HS-27A (cell line): ENCODE measurements at regions not wholly inside any gene's neighbourhood (a gene's known extent, or its start where the extent isn't known, plus 50 kb on each side); places are given as distances from the start of the nearest gene placed in this dataset.

Experiments used
- DNase-seq: peaks from one replicate; pipeline ENCODE4 v3.0.0-alpha.2; 2012; ENCODE audit warnings: low read depth, missing footprints

- DNase-seq: no peak
These were observed 169.2 kb upstream of the APCDD1 start for GRCh38 chr18:10285283-10285640.

- no peak for DNase-seq
These were observed 167.8 kb upstream of the APCDD1 start for GRCh38 chr18:10286580-10287150.

GRCh38 chr18:10289251-10289650 is 165.2 kb upstream of the APCDD1 start:
- no peak for DNase-seq

- no peak for DNase-seq
These were observed 164.3 kb upstream of the APCDD1 start for GRCh38 chr18:10289951-10290637.

- no peak for DNase-seq
These were observed 163.7 kb upstream of the APCDD1 start for GRCh38 chr18:10290638-10291235.

- DNase-seq: no peak
These were observed 162.9 kb upstream of the APCDD1 start for GRCh38 chr18:10291568-10291981.

- no peak for DNase-seq
These were observed 160.5 kb upstream of the APCDD1 start for GRCh38 chr18:10293966-10294365.

GRCh38 chr18:10295751-10296150 is 158.7 kb upstream of the APCDD1 start:
- DNase-seq: no peak

GRCh38 chr18:10296491-10296890 is 157.9 kb upstream of the APCDD1 start:
- DNase-seq: no peak

GRCh38 chr18:10297086-10297485 is 157.3 kb upstream of the APCDD1 start:
- no peak for DNase-seq

- DNase-seq: no peak
These were observed 156.1 kb upstream of the APCDD1 start for GRCh38 chr18:10298346-10298745.

- DNase-seq: no peak
These were observed 154.8 kb upstream of the APCDD1 start for GRCh38 chr18:10299643-10300042.

- no peak for DNase-seq
These were observed 153.7 kb upstream of the APCDD1 start for GRCh38 chr18:10300739-10301138.

- no peak for DNase-seq
These were observed 152.5 kb upstream of the APCDD1 start for GRCh38 chr18:10301831-10302483.

GRCh38 chr18:10303171-10303570 is 151.3 kb upstream of the APCDD1 start:
- DNase-seq: no peak

- no peak for DNase-seq
These were observed 149.6 kb upstream of the APCDD1 start for GRCh38 chr18:10304853-10305252.

- no peak for DNase-seq
These were observed 147.7 kb upstream of the APCDD1 start for GRCh38 chr18:10306779-10307178.

GRCh38 chr18:10308154-10308553 is 146.3 kb upstream of the APCDD1 start:
- DNase-seq: no peak

GRCh38 chr18:10310626-10311025 is 143.8 kb upstream of the APCDD1 start:
- DNase-seq: no peak

GRCh38 chr18:10312326-10313015 is 142.0 kb upstream of the APCDD1 start:
- DNase-seq: no peak

- DNase-seq: no peak
These were observed 141.5 kb upstream of the APCDD1 start for GRCh38 chr18:10313016-10313342.

GRCh38 chr18:10314066-10314465 is 140.4 kb upstream of the APCDD1 start:
- DNase-seq: no peak

GRCh38 chr18:10315522-10315921 is 138.9 kb upstream of the APCDD1 start:
- DNase-seq: no peak
